ENCODE measurements at regions not wholly inside any gene's neighbourhood (a gene's known extent, or its start where the extent isn't known, plus 50 kb on each side); places are given as distances from the start of the nearest gene placed in this dataset.

DNA sequence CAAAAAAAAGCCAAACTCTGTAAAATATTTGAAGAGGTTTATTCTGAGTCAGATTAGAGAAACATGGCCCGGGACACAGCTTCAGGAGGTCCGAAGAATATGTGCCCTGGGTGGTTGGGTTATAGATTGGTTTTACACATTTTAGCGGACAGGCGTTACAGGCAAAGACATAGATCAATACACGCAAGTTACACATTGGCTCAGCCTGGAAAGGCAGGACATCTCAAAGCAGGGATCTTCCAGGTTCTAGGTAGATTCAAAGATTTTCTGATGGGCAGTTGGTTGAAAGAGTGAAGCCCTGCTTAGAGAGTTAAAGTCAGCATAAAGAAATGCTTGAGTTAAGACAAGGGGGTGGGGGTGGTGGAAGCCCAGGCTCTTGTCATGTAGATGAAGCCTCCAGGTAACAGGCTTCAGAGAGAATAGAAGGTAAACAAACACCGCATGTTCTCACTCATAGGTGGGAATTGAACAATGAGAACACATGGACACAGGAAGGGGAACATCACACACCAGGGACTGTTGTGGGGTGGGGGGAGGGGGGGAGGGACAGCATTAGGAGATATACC lies 464.3 kb upstream of the ADARB2 start:
- DNase-seq (ENCODE audit: low spot score) = no peak
- TF ChIP-seq HNF4A (conservative IDR thresholded peaks at IDR 0.05) (no peak), FOXA2 (IDR thresholded peaks at IDR 0.05) (no peak), NR2F2 (IDR thresholded peaks at IDR 0.05) (no peak), YY1 (IDR thresholded peaks at IDR 0.05) (no peak), HNF4G (IDR thresholded peaks at IDR 0.05) (no peak)
- TF ChIP-seq, protein P1, sequence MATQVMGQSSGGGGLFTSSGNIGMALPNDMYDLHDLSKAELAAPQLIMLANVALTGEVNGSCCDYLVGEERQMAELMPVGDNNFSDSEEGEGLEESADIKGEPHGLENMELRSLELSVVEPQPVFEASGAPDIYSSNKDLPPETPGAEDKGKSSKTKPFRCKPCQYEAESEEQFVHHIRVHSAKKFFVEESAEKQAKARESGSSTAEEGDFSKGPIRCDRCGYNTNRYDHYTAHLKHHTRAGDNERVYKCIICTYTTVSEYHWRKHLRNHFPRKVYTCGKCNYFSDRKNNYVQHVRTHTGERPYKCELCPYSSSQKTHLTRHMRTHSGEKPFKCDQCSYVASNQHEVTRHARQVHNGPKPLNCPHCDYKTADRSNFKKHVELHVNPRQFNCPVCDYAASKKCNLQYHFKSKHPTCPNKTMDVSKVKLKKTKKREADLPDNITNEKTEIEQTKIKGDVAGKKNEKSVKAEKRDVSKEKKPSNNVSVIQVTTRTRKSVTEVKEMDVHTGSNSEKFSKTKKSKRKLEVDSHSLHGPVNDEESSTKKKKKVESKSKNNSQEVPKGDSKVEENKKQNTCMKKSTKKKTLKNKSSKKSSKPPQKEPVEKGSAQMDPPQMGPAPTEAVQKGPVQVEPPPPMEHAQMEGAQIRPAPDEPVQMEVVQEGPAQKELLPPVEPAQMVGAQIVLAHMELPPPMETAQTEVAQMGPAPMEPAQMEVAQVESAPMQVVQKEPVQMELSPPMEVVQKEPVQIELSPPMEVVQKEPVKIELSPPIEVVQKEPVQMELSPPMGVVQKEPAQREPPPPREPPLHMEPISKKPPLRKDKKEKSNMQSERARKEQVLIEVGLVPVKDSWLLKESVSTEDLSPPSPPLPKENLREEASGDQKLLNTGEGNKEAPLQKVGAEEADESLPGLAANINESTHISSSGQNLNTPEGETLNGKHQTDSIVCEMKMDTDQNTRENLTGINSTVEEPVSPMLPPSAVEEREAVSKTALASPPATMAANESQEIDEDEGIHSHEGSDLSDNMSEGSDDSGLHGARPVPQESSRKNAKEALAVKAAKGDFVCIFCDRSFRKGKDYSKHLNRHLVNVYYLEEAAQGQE (IDR thresholded peaks at IDR 0.05) = no peak
- TF ChIP-seq, protein P2, sequence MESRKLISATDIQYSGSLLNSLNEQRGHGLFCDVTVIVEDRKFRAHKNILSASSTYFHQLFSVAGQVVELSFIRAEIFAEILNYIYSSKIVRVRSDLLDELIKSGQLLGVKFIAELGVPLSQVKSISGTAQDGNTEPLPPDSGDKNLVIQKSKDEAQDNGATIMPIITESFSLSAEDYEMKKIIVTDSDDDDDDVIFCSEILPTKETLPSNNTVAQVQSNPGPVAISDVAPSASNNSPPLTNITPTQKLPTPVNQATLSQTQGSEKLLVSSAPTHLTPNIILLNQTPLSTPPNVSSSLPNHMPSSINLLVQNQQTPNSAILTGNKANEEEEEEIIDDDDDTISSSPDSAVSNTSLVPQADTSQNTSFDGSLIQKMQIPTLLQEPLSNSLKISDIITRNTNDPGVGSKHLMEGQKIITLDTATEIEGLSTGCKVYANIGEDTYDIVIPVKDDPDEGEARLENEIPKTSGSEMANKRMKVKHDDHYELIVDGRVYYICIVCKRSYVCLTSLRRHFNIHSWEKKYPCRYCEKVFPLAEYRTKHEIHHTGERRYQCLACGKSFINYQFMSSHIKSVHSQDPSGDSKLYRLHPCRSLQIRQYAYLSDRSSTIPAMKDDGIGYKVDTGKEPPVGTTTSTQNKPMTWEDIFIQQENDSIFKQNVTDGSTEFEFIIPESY (IDR thresholded peaks at IDR 0.05) = no peak
- no peaks in the 10 kb centered on the region for H3K4me1 ChIP-seq (ENCODE audit: control insufficient read depth in 4 of 4, insufficient read depth in 4 of 4, low read length in 3 of 4)
- no peaks in the 10 kb centered on the region for H3K27me3 ChIP-seq (ENCODE audit: control insufficient read depth in 4 of 4, insufficient read depth in 4 of 4, low read length in 3 of 4)
- peaks cover 0 to 12% (median 2%) of the 10 kb centered on the region in 4 donors for H3K9me3 ChIP-seq (ENCODE audit: control insufficient read depth in 4 of 4, low read length in 3 of 4)
- no peak overlapping the region for H3K9ac ChIP-seq (ENCODE audit: low read depth in 1 of 2, low read length in 2 of 2)
- H3K4me3 ChIP-seq (ENCODE audit: low read depth in 1 of 3, low read length in 3 of 3) = no peak overlapping the region
- 68% methylated on average over 6 of the region's 6 CpGs for WGBS
- H3K27ac ChIP-seq (ENCODE audit: low read depth in 1 of 2, low read length in 2 of 2) = no peak overlapping the region
- H3K36me3 ChIP-seq (ENCODE audit: control insufficient read depth in 4 of 4, insufficient read depth in 3 of 4, low read depth in 1 of 4, low read length in 3 of 4) = no peaks in the 10 kb centered on the region

DNA sequence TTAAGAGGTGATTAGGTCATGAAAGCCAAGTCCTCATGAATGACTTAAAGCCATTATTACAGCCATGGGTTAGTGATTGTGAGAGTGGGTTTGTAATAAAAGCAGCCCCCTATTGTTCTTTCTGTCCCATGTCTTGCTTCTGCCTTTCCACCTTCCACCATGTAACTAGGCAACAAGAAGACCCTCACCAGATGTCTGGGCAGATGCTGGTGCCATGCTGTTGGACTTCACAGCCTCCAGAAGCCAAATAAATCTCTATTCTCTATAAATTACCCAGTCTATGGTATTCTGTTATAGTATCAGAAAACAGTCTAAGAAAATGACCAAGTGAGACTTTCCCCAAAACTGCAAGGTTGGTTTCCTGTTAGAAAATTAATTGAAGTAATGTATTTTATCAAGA lies 460.3 kb upstream of the ADARB2 start:
- H3K36me3 ChIP-seq (ENCODE audit: control insufficient read depth in 4 of 4, insufficient read depth in 3 of 4, low read depth in 1 of 4, low read length in 3 of 4) = no peaks in the 10 kb centered on the region
- peaks cover 0 to 13% (median 5%) of the 10 kb centered on the region in 4 donors for H3K9me3 ChIP-seq (ENCODE audit: control insufficient read depth in 4 of 4, low read length in 3 of 4)
- no peaks in the 10 kb centered on the region for H3K27me3 ChIP-seq (ENCODE audit: control insufficient read depth in 4 of 4, insufficient read depth in 4 of 4, low read length in 3 of 4)
- no peaks in the 10 kb centered on the region for H3K4me1 ChIP-seq (ENCODE audit: control insufficient read depth in 4 of 4, insufficient read depth in 4 of 4, low read length in 3 of 4)
- DNase-seq (ENCODE audit: low spot score) = no peak
- TF ChIP-seq, protein P3, sequence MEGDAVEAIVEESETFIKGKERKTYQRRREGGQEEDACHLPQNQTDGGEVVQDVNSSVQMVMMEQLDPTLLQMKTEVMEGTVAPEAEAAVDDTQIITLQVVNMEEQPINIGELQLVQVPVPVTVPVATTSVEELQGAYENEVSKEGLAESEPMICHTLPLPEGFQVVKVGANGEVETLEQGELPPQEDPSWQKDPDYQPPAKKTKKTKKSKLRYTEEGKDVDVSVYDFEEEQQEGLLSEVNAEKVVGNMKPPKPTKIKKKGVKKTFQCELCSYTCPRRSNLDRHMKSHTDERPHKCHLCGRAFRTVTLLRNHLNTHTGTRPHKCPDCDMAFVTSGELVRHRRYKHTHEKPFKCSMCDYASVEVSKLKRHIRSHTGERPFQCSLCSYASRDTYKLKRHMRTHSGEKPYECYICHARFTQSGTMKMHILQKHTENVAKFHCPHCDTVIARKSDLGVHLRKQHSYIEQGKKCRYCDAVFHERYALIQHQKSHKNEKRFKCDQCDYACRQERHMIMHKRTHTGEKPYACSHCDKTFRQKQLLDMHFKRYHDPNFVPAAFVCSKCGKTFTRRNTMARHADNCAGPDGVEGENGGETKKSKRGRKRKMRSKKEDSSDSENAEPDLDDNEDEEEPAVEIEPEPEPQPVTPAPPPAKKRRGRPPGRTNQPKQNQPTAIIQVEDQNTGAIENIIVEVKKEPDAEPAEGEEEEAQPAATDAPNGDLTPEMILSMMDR (IDR thresholded peaks at IDR 0.05; ENCODE audit: low read depth, low read length, missing input control) = no peak
- TF ChIP-seq NR2F2 (IDR thresholded peaks at IDR 0.05) (no peak), FOXA1 (IDR thresholded peaks at IDR 0.05) (no peak), JUND (IDR thresholded peaks at IDR 0.05) (no peak), GABPA (IDR thresholded peaks at IDR 0.05 in 1 of 2, conservative IDR thresholded peaks at IDR 0.05 in 1 of 2) (no peak), HNF4A (conservative IDR thresholded peaks at IDR 0.05) (no peak), RXRA (IDR thresholded peaks at IDR 0.05) (no peak), FOXA2 (IDR thresholded peaks at IDR 0.05) (no peak), EGR1 (IDR thresholded peaks at IDR 0.05; ENCODE audit: low read depth in 2 of 2) (no peak), HNF4G (IDR thresholded peaks at IDR 0.05) (no peak), SP1 (IDR thresholded peaks at IDR 0.05) (no peak), YY1 (IDR thresholded peaks at IDR 0.05) (no peak), RAD21 (IDR thresholded peaks at IDR 0.05) (no peak)
- TF ChIP-seq, protein P2 (IDR thresholded peaks at IDR 0.05) = no peak
- TF ChIP-seq, protein P4, sequence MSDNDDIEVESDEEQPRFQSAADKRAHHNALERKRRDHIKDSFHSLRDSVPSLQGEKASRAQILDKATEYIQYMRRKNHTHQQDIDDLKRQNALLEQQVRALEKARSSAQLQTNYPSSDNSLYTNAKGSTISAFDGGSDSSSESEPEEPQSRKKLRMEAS (IDR thresholded peaks at IDR 0.05) = no peak
- TF ChIP-seq, protein P1 (IDR thresholded peaks at IDR 0.05) = no peak
- TF ChIP-seq, protein P5, sequence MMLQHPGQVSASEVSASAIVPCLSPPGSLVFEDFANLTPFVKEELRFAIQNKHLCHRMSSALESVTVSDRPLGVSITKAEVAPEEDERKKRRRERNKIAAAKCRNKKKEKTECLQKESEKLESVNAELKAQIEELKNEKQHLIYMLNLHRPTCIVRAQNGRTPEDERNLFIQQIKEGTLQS (IDR thresholded peaks at IDR 0.05) = no peak
- H3K4me3 ChIP-seq (ENCODE audit: low read depth in 1 of 3, low read length in 3 of 3) = no peak overlapping the region
- no peak overlapping the region for H3K9ac ChIP-seq (ENCODE audit: low read depth in 1 of 2, low read length in 2 of 2)
- no peak overlapping the region for H3K27ac ChIP-seq (ENCODE audit: low read depth in 1 of 2, low read length in 2 of 2)
